CD4-positive, alpha-beta memory T cell (primary cell): ENCODE measurements at regions not wholly inside any gene's neighbourhood (a gene's known extent, or its start where the extent isn't known, plus 50 kb on each side); places are given as distances from the start of the nearest gene placed in this dataset.

Experiments
- CTCF ChIA-PET: fragments of 350-600 bp; sonication (Branson Sonifier 250); formaldehyde crosslinking; loops from one replicate; lab custom pipeline; 2021; ENCODE audit warnings: inconsistent platforms; ENCODE audit not compliant: partially characterized antibody; lab: Charles Lee
- POLR2A ChIA-PET: fragments of 350-600 bp; sonication (Branson Sonifier 250); formaldehyde crosslinking; loops from one replicate; lab custom pipeline; 2021; ENCODE audit not compliant: partially characterized antibody; lab: Charles Lee
- DNase-seq, 5 donors: peaks; one replicate each; pipeline versions ENCODE4 v3.0.0 to v3.0.0-alpha.2; 2020 to 2022; ENCODE audit warnings: mixed read lengths in 1 of 5
- H3K27ac ChIP-seq: one replicate; pipeline ENCODE4 v1.7.0; 2013; ENCODE audit warnings: low read depth, low read length
- H3K27me3 ChIP-seq: 2 replicates; pipeline ENCODE4 v1.7.0; 2013; ENCODE audit warnings: mild to moderate bottlenecking, low read length, moderate library complexity; ENCODE audit not compliant: insufficient read depth
- H3K36me3 ChIP-seq: 2 replicates; pipeline ENCODE4 v1.7.0; 2013; ENCODE audit warnings: mild to moderate bottlenecking, low read length, moderate library complexity; ENCODE audit not compliant: insufficient read depth
- H3K4me1 ChIP-seq: 2 replicates; pipeline ENCODE4 v1.7.0; 2013; ENCODE audit warnings: mild to moderate bottlenecking, low read length, moderate library complexity; ENCODE audit not compliant: insufficient read depth
- H3K4me3 ChIP-seq, 2 donors: one replicate each; pipeline ENCODE4 v1.7.0; 2013; ENCODE audit warnings: low read length in 2 of 2, mild to moderate bottlenecking in 1 of 2
- H3K9me3 ChIP-seq, 2 donors: one replicate each; pipeline ENCODE4 v1.7.0; 2013; ENCODE audit warnings: low read length in 2 of 2, control low read depth in 1 of 2; ENCODE audit not compliant: control insufficient read depth in 1 of 2
- H3K27ac Mint-ChIP-seq, 7 donors: one replicate each; pipeline ENCODE4 v1.8.0; 2020 to 2021; ENCODE audit warnings: mixed read lengths in 7 of 7, mild to moderate bottlenecking in 6 of 7, inconsistent platforms in 3 of 7, moderate library complexity in 3 of 7
- H3K27me3 Mint-ChIP-seq, 2 donors: one replicate each; pipeline ENCODE4 v1.8.0; 2020 to 2021; ENCODE audit warnings: mixed read lengths in 2 of 2
- H3K36me3 Mint-ChIP-seq, 2 donors: one replicate each; pipeline ENCODE4 v1.8.0; 2020 to 2021; ENCODE audit warnings: mixed read lengths in 2 of 2, inconsistent platforms in 1 of 2, mild to moderate bottlenecking in 1 of 2
- H3K4me1 Mint-ChIP-seq, 4 donors: one replicate each; pipeline ENCODE4 v1.8.0; 2020 to 2021; ENCODE audit warnings: mixed read lengths in 4 of 4, mild to moderate bottlenecking in 1 of 4
- H3K4me3 Mint-ChIP-seq, 8 donors: one replicate each; pipeline ENCODE4 v1.8.0; 2020 to 2021; ENCODE audit warnings: mixed read lengths in 8 of 8, mild to moderate bottlenecking in 7 of 8, moderate library complexity in 6 of 8, inconsistent platforms in 3 of 8
- H3K9me3 Mint-ChIP-seq, 8 donors: one replicate each; pipeline ENCODE4 v1.8.0; 2020 to 2021; ENCODE audit warnings: mixed read lengths in 8 of 8, mild to moderate bottlenecking in 5 of 8, inconsistent platforms in 3 of 8, moderate library complexity in 1 of 8
- intact Hi-C: fragments of 100-400 bp; cut with micrococcal nuclease; formaldehyde crosslinking; loops from one replicate; pipeline ENCODE4 v1.15.1; 2023

DNA sequence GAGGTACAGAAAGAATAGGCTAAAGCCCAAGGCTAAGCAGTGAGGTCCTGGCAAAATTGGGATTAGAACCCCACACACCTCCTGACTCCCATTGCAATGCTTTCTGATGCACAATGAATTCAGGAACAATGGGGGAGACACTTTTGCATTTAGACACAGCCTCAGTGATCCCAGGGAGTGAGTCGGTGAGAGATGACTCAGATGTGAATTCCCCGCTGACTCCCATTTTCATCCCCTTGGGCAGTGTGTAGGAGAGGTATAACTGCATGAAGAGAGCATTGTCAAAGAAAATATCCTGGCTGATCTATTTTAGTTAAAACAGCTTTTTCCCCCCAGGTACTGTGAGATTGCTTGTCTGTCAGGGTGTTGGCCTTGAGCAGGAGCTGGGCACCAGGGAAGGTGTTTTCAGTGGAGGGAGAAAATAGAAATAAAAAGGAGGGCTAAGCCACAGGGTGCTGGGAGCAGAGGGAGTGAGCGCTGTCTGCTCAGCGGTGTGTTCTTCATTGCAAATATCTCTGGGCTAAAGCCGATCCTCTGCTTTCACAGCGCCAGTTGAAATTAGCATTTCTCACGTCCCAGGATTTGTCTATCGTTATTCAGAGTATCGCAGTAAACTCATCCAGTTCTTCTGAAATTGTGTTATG is 247.7 kb upstream of the PTBP2 start:
- CTCF ChIA-PET = no interaction called here
- Histone ChIP-seq H3K27me3 (no peaks in the 10 kb centered on the region), H3K4me1 (no peaks in the 10 kb centered on the region), H3K36me3 (no peaks in the 10 kb centered on the region), H3K4me3 (no peak overlapping the region), H3K9me3 (no peaks in the 10 kb centered on the region), H3K27ac (no peak overlapping the region)
- Mint-ChIP-seq H3K4me3 (no peak overlapping the region), H3K27me3 (peaks cover 2 to 4% of the 10 kb centered on the region in 2 donors), H3K36me3 (no peaks in the 10 kb centered on the region), H3K27ac (no peak overlapping the region), H3K9me3 (peaks cover 0 to 7% (median 4%) of the 10 kb centered on the region in 8 donors), H3K4me1 (no peaks in the 10 kb centered on the region)
- DNase-seq = no peak
- intact Hi-C loops = no loop called here
- POLR2A ChIA-PET = no interaction called here

DNA sequence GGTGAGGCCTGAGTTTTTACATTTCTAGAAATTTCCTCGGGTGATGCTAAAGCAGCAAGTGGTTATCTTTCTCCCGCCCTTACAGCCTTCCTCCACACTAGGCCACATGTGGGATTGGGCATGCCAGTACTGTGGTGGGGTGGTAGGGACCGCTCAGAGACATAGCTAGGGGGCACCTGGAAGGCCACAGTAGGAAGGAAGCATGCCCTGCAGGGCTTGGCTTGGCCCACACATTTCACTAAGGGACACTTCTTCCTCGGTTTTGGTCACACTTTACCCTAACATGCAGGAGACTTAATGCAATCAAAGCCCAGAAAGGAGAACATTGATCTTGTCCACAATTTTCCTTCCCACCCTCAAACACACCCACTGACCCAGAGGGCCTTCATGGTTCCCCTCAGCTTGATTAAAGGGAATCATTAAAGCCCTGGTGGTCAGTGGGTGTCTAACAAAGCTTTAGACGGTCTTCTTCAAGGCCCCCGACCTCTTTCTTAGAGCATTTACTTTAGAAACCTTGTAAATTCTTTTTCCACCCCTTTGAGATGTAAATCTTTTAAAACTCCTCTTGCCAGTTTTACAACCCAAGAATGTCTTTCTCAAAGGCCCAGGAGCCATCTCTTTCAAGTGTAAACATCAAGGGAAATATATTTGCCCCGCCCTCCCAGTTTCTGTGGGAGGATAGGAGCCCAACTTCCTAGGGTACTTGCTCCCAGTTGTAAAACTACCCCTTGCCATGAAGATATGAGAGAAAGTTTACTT is 246.4 kb upstream of the PTBP2 start:
- ChIA-PET CTCF (no interaction called here), POLR2A (no interaction called here)
- Histone ChIP-seq H3K4me3 (no peak overlapping the region), H3K9me3 (no peaks in the 10 kb centered on the region), H3K4me1 (no peaks in the 10 kb centered on the region), H3K27me3 (no peaks in the 10 kb centered on the region), H3K36me3 (no peaks in the 10 kb centered on the region), H3K27ac (no peak overlapping the region)
- Mint-ChIP-seq H3K4me1 (no peaks in the 10 kb centered on the region), H3K4me3 (no peak overlapping the region), H3K9me3 (peaks cover 0 to 7% (median 4%) of the 10 kb centered on the region in 8 donors), H3K27me3 (peaks cover 2 to 4% of the 10 kb centered on the region in 2 donors), H3K36me3 (no peaks in the 10 kb centered on the region), H3K27ac (no peak overlapping the region)
- DNase-seq = no peak
- intact Hi-C loops = no loop called here

DNA sequence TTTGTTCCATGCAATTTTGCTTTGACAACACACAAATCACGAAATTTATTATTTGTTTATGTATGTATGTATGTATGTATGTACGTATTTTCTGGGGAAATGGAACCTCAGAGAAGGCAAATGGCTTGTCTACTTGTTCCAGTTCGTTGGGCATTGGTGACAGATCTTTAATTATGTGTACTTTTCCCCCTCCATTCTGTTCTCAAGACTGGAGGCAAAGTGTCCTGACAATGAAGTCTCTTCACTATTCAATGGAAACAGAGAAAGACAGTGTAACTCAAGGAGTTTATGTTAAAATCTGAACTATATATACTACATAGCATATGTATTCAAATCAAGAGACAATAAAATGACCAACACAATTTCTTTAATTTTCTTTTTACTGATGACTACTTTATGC is 245.7 kb upstream of the PTBP2 start:
- Mint-ChIP-seq H3K27ac (no peak overlapping the region), H3K4me1 (no peaks in the 10 kb centered on the region), H3K9me3 (peaks cover 0 to 9% (median 3%) of the 10 kb centered on the region in 8 donors), H3K36me3 (no peaks in the 10 kb centered on the region), H3K27me3 (peaks cover 4 to 7% of the 10 kb centered on the region in 2 donors), H3K4me3 (no peak overlapping the region)
- DNase-seq = no peak
- H3K36me3 ChIP-seq = no peaks in the 10 kb centered on the region
- POLR2A ChIA-PET = no interaction called here
- H3K27me3 ChIP-seq = no peaks in the 10 kb centered on the region
- no peak overlapping the region for H3K27ac ChIP-seq
- intact Hi-C loops = no loop called here
- H3K4me3 ChIP-seq = no peak overlapping the region
- H3K9me3 ChIP-seq = no peaks in the 10 kb centered on the region
- CTCF ChIA-PET = no interaction called here
- H3K4me1 ChIP-seq = no peaks in the 10 kb centered on the region

- no peak for DNase-seq
- Histone ChIP-seq H3K4me1 (no peaks in the 10 kb centered on the region), H3K4me3 (no peak overlapping the region), H3K9me3 (no peaks in the 10 kb centered on the region), H3K27me3 (no peaks in the 10 kb centered on the region), H3K27ac (no peak overlapping the region), H3K36me3 (no peaks in the 10 kb centered on the region)
- Mint-ChIP-seq H3K27ac (no peak overlapping the region), H3K4me1 (no peaks in the 10 kb centered on the region), H3K4me3 (no peak overlapping the region), H3K9me3 (peaks cover 0 to 4% (median under 1%) of the 10 kb centered on the region in 8 donors), H3K36me3 (no peaks in the 10 kb centered on the region), H3K27me3 (peaks cover 4 to 5% of the 10 kb centered on the region in 2 donors)
- ChIA-PET CTCF (no interaction called here), POLR2A (no interaction called here)
- intact Hi-C loops = no loop called here
Observed at GRCh38 chr1:96478228-96478627, 243.4 kb upstream of the PTBP2 start.

GRCh38 chr1:96481409-96481808 is 240.2 kb upstream of the PTBP2 start:
- Mint-ChIP-seq H3K4me1 (no peaks in the 10 kb centered on the region), H3K27ac (no peak overlapping the region), H3K36me3 (no peaks in the 10 kb centered on the region), H3K27me3 (peaks cover 2% of the 10 kb centered on the region in 2 donors), H3K4me3 (no peak overlapping the region), H3K9me3 (peaks cover 0 to 3% (median 0%) of the 10 kb centered on the region in 8 donors)
- no peaks in the 10 kb centered on the region for H3K36me3 ChIP-seq
- H3K4me1 ChIP-seq = no peaks in the 10 kb centered on the region
- no peak for DNase-seq
- no peaks in the 10 kb centered on the region for H3K9me3 ChIP-seq
- CTCF ChIA-PET = no interaction called here
- H3K27ac ChIP-seq = no peak overlapping the region
- POLR2A ChIA-PET = no interaction called here
- H3K27me3 ChIP-seq = no peaks in the 10 kb centered on the region
- intact Hi-C loops = no loop called here
- no peak overlapping the region for H3K4me3 ChIP-seq

DNA sequence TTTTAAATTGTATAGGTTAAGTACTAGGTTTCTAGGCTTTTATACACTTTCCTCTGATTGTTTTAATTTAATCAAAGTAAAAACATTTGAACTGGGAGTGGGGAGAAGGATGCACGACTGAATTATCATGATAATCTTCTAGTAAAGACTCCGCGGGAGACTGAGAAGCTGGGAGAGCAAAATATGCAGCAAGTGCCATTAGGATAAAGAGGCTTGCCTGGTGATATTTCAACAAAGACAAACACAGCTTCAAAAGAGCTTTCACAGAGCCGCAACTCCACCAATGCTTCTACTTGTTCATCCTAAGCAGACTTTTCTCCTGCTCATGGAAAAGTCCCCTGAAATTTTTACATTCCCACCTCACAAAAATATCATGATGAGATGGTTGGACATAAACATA is 239.0 kb upstream of the PTBP2 start:
- H3K27ac Mint-ChIP-seq = no peak overlapping the region
- no peaks in the 10 kb centered on the region for H3K9me3 ChIP-seq

GRCh38 chr1:96487394-96487793 is 234.2 kb upstream of the PTBP2 start:
- Histone ChIP-seq H3K36me3 (no peaks in the 10 kb centered on the region), H3K9me3 (no peaks in the 10 kb centered on the region), H3K4me1 (no peaks in the 10 kb centered on the region), H3K27me3 (no peaks in the 10 kb centered on the region), H3K4me3 (no peak overlapping the region), H3K27ac (no peak overlapping the region)
- Mint-ChIP-seq H3K27me3 (no peaks in the 10 kb centered on the region), H3K4me3 (no peak overlapping the region), H3K36me3 (no peaks in the 10 kb centered on the region), H3K4me1 (no peaks in the 10 kb centered on the region), H3K27ac (no peak overlapping the region), H3K9me3 (peaks cover 0 to 4% (median 0%) of the 10 kb centered on the region in 8 donors)
- intact Hi-C loops = no loop called here
- no peak for DNase-seq
- ChIA-PET CTCF (no interaction called here), POLR2A (no interaction called here)

More for the DNA sequence above, 239.0 kb upstream of the PTBP2 start:
- intact Hi-C loops = no loop called here
- Histone ChIP-seq H3K27me3 (no peaks in the 10 kb centered on the region), H3K36me3 (no peaks in the 10 kb centered on the region), H3K4me3 (no peak overlapping the region), H3K4me1 (no peaks in the 10 kb centered on the region), H3K27ac (no peak overlapping the region)
- DNase-seq = no peak
- no peaks in the 10 kb centered on the region for H3K4me1 Mint-ChIP-seq
- no peaks in the 10 kb centered on the region for H3K36me3 Mint-ChIP-seq
- H3K9me3 Mint-ChIP-seq = peaks cover 0 to 3% (median 0%) of the 10 kb centered on the region in 8 donors
- no peak overlapping the region for H3K4me3 Mint-ChIP-seq
- peaks cover 2% of the 10 kb centered on the region in 2 donors for H3K27me3 Mint-ChIP-seq
- POLR2A ChIA-PET = no interaction called here
- CTCF ChIA-PET = no interaction called here
